GM23338 (cell line): ENCODE measurements at regions not wholly inside any gene's neighbourhood (a gene's known extent, or its start where the extent isn't known, plus 50 kb on each side); places are given as distances from the start of the nearest gene placed in this dataset.

Source experiments
- CREB1 ChIP-seq: fragments of 250-450 bp; sonication (Bioruptor Pico); IDR thresholded peaks from 2 replicates; pipeline ENCODE4 v1.5.0; 2020; ENCODE audit warnings: low read depth, mild to moderate bottlenecking, moderate library complexity
- EZH2 ChIP-seq: fragments of 200-600 bp; sonication (generic); IDR thresholded peaks from one replicate; pipeline ENCODE4 v1.8.0; 2017; ENCODE audit warnings: antibody characterized with exemption, mild to moderate bottlenecking, low read depth; ENCODE audit not compliant: unreplicated experiment
- EZH2phosphoT487 ChIP-seq: fragments of 200-600 bp; sonication (generic); IDR thresholded peaks from one replicate; pipeline ENCODE4 v1.8.1; 2018; ENCODE audit warnings: antibody characterized with exemption; ENCODE audit not compliant: unreplicated experiment
- JUNB ChIP-seq: IDR thresholded peaks from one replicate; pipeline ENCODE4 v1.6.1; 2016; ENCODE audit warnings: antibody characterized with exemption; ENCODE audit not compliant: unreplicated experiment
- NANOG ChIP-seq: IDR thresholded peaks from 2 replicates; pipeline ENCODE4 v1.6.1; 2016; ENCODE audit warnings: antibody characterized with exemption, borderline replicate concordance
- POLR2AphosphoS5 ChIP-seq: IDR thresholded peaks from 2 replicates; pipeline ENCODE4 v1.6.1; 2016; ENCODE audit warnings: antibody characterized with exemption, low read depth
- ZNF114 ChIP-seq: fragments of 250-450 bp; sonication (Bioruptor Pico); IDR thresholded peaks from 2 replicates; pipeline ENCODE4 v1.5.0; 2020; ENCODE audit warnings: mild to moderate bottlenecking, moderate library complexity
- ZNF331 ChIP-seq: fragments of 250-450 bp; sonication (Bioruptor Pico); IDR thresholded peaks from 2 replicates; pipeline ENCODE4 v1.5.0; 2020; ENCODE audit warnings: low read depth, mild to moderate bottlenecking, moderate library complexity
- TF ChIP-seq, protein P1 (sequence below), 2 experiments: fragments of 200-600 bp in 1 of 2; sonication (generic) in 1 of 2; conservative IDR thresholded peaks; 2 replicates each; pipeline versions ENCODE4 v1.5.1 to v1.6.1; 2016 to 2017; ENCODE audit warnings: antibody characterized with exemption in 2 of 2, low read depth in 2 of 2, mild to moderate bottlenecking in 2 of 2, moderate library complexity in 1 of 2
- TF ChIP-seq, protein P2 (sequence below): IDR thresholded peaks from one replicate; pipeline ENCODE4 v1.6.1; 2018; ENCODE audit warnings: antibody characterized with exemption; ENCODE audit not compliant: unreplicated experiment
- TF ChIP-seq, protein P3 (sequence below): IDR thresholded peaks from 2 replicates; pipeline ENCODE4 v1.6.1; 2016; ENCODE audit warnings: antibody characterized with exemption
- TF ChIP-seq, protein P4 (sequence below): fragments of 250-450 bp; sonication (Bioruptor Pico); IDR thresholded peaks from 2 replicates; pipeline ENCODE4 v1.5.0; 2020; ENCODE audit warnings: mild to moderate bottlenecking, moderate library complexity

DNA sequence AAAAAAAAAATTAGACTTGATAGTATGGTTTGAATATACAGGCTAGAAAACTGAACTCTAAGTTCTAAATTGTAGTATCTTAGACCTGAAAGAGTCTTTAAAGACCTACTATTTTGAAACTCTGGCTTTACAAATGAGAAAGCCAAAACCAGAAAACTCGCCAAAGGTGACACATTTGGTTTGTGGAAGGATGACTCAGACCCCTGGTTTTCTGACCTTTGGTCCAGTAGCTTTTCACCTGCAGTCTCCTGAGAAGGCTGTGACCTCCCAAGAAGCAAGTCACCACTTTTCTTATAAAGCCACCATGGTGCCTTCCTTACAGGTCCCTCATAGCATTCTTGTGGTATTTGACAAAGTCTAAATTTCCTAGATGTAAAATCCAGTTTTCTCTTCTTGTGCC is 102.1 kb upstream of the CEP78 start:
- TF ChIP-seq, protein P1, sequence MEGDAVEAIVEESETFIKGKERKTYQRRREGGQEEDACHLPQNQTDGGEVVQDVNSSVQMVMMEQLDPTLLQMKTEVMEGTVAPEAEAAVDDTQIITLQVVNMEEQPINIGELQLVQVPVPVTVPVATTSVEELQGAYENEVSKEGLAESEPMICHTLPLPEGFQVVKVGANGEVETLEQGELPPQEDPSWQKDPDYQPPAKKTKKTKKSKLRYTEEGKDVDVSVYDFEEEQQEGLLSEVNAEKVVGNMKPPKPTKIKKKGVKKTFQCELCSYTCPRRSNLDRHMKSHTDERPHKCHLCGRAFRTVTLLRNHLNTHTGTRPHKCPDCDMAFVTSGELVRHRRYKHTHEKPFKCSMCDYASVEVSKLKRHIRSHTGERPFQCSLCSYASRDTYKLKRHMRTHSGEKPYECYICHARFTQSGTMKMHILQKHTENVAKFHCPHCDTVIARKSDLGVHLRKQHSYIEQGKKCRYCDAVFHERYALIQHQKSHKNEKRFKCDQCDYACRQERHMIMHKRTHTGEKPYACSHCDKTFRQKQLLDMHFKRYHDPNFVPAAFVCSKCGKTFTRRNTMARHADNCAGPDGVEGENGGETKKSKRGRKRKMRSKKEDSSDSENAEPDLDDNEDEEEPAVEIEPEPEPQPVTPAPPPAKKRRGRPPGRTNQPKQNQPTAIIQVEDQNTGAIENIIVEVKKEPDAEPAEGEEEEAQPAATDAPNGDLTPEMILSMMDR (conservative IDR thresholded peaks at IDR 0.05; ENCODE audit: low read depth in 2 of 2): no peak
- TF ChIP-seq POLR2AphosphoS5 (no peak), EZH2phosphoT487 (no peak), EZH2 (no peak), JUNB (no peak), ZNF114 (CRISPR knock-in tag) (no peak), NANOG (no peak), CREB1 (CRISPR knock-in tag) (no peak), ZNF331 (CRISPR knock-in tag) (no peak)
- TF ChIP-seq, protein P2, sequence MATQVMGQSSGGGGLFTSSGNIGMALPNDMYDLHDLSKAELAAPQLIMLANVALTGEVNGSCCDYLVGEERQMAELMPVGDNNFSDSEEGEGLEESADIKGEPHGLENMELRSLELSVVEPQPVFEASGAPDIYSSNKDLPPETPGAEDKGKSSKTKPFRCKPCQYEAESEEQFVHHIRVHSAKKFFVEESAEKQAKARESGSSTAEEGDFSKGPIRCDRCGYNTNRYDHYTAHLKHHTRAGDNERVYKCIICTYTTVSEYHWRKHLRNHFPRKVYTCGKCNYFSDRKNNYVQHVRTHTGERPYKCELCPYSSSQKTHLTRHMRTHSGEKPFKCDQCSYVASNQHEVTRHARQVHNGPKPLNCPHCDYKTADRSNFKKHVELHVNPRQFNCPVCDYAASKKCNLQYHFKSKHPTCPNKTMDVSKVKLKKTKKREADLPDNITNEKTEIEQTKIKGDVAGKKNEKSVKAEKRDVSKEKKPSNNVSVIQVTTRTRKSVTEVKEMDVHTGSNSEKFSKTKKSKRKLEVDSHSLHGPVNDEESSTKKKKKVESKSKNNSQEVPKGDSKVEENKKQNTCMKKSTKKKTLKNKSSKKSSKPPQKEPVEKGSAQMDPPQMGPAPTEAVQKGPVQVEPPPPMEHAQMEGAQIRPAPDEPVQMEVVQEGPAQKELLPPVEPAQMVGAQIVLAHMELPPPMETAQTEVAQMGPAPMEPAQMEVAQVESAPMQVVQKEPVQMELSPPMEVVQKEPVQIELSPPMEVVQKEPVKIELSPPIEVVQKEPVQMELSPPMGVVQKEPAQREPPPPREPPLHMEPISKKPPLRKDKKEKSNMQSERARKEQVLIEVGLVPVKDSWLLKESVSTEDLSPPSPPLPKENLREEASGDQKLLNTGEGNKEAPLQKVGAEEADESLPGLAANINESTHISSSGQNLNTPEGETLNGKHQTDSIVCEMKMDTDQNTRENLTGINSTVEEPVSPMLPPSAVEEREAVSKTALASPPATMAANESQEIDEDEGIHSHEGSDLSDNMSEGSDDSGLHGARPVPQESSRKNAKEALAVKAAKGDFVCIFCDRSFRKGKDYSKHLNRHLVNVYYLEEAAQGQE: no peak
- TF ChIP-seq, protein P3, sequence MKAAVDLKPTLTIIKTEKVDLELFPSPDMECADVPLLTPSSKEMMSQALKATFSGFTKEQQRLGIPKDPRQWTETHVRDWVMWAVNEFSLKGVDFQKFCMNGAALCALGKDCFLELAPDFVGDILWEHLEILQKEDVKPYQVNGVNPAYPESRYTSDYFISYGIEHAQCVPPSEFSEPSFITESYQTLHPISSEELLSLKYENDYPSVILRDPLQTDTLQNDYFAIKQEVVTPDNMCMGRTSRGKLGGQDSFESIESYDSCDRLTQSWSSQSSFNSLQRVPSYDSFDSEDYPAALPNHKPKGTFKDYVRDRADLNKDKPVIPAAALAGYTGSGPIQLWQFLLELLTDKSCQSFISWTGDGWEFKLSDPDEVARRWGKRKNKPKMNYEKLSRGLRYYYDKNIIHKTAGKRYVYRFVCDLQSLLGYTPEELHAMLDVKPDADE: no peak
- TF ChIP-seq, protein P4, sequence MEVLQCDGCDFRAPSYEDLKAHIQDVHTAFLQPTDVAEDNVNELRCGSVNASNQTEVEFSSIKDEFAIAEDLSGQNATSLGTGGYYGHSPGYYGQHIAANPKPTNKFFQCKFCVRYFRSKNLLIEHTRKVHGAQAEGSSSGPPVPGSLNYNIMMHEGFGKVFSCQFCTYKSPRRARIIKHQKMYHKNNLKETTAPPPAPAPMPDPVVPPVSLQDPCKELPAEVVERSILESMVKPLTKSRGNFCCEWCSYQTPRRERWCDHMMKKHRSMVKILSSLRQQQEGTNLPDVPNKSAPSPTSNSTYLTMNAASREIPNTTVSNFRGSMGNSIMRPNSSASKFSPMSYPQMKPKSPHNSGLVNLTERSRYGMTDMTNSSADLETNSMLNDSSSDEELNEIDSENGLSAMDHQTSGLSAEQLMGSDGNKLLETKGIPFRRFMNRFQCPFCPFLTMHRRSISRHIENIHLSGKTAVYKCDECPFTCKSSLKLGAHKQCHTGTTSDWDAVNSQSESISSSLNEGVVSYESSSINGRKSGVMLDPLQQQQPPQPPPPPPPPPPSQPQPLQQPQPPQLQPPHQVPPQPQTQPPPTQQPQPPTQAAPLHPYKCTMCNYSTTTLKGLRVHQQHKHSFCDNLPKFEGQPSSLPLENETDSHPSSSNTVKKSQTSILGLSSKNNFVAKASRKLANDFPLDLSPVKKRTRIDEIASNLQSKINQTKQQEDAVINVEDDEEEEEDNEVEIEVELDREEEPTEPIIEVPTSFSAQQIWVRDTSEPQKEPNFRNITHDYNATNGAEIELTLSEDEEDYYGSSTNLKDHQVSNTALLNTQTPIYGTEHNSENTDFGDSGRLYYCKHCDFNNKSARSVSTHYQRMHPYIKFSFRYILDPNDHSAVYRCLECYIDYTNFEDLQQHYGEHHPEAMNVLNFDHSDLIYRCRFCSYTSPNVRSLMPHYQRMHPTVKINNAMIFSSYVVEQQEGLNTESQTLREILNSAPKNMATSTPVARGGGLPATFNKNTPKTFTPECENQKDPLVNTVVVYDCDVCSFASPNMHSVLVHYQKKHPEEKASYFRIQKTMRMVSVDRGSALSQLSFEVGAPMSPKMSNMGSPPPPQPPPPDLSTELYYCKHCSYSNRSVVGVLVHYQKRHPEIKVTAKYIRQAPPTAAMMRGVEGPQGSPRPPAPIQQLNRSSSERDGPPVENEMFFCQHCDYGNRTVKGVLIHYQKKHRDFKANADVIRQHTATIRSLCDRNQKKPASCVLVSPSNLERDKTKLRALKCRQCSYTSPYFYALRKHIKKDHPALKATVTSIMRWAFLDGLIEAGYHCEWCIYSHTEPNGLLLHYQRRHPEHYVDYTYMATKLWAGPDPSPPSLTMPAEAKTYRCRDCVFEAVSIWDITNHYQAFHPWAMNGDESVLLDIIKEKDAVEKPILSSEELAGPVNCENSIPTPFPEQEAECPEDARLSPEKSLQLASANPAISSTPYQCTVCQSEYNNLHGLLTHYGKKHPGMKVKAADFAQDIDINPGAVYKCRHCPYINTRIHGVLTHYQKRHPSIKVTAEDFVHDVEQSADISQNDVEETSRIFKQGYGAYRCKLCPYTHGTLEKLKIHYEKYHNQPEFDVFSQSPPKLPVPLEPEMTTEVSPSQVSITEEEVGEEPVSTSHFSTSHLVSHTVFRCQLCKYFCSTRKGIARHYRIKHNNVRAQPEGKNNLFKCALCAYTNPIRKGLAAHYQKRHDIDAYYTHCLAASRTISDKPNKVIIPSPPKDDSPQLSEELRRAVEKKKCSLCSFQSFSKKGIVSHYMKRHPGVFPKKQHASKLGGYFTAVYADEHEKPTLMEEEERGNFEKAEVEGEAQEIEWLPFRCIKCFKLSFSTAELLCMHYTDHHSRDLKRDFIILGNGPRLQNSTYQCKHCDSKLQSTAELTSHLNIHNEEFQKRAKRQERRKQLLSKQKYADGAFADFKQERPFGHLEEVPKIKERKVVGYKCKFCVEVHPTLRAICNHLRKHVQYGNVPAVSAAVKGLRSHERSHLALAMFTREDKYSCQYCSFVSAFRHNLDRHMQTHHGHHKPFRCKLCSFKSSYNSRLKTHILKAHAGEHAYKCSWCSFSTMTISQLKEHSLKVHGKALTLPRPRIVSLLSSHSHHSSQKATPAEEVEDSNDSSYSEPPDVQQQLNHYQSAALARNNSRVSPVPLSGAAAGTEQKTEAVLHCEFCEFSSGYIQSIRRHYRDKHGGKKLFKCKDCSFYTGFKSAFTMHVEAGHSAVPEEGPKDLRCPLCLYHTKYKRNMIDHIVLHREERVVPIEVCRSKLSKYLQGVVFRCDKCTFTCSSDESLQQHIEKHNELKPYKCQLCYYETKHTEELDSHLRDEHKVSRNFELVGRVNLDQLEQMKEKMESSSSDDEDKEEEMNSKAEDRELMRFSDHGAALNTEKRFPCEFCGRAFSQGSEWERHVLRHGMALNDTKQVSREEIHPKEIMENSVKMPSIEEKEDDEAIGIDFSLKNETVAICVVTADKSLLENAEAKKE (CRISPR knock-in tag): no peak
